Neural cell (in vitro differentiated cells): ENCODE measurements at regions not wholly inside any gene's neighbourhood (a gene's known extent, or its start where the extent isn't known, plus 50 kb on each side); places are given as distances from the start of the nearest gene placed in this dataset.

ENCODE experiments used
- H2AFZ ChIP-seq: fragments of 200-600, 300-800 bp; sonication (generic), shearing (Covaris generic); 2 replicates; pipeline ENCODE4 v1.6.0; 2014; ENCODE audit warnings: low read depth, mild to moderate bottlenecking, antibody characterized with exemption, low read length, moderate library complexity
- H3F3A ChIP-seq: fragments of 200-600 bp; shearing (Covaris generic); 2 replicates; pipeline ENCODE4 v1.6.1; 2016; ENCODE audit warnings: mild to moderate bottlenecking, moderate library complexity, mixed read lengths, antibody characterized with exemption, low read length; ENCODE audit not compliant: insufficient read depth, poor library complexity, severe bottlenecking
- H3K27ac ChIP-seq: fragments of 200-600, 300-800 bp; sonication (generic), shearing (Covaris generic); 2 replicates; pipeline ENCODE4 v1.5.1; 2014; ENCODE audit warnings: mild to moderate bottlenecking, low read length, moderate library complexity
- H3K27me3 ChIP-seq: fragments of 300-800, 200-600 bp; sonication (generic), shearing (Covaris generic); 2 replicates; pipeline ENCODE4 v1.6.0; 2014; ENCODE audit warnings: mild to moderate bottlenecking, low read depth, low read length, moderate library complexity; ENCODE audit not compliant: insufficient read depth
- H3K36me3 ChIP-seq: fragments of 300-800, 200-600 bp; sonication (generic), shearing (Covaris generic); 2 replicates; pipeline ENCODE4 v1.5.1; 2014; ENCODE audit warnings: mild to moderate bottlenecking, antibody characterized with exemption, low read length, moderate library complexity; ENCODE audit not compliant: insufficient read depth
- H3K4me2 ChIP-seq: fragments of 300-800, 200-600 bp; sonication (generic), shearing (Covaris generic); 2 replicates; pipeline ENCODE4 v1.6.0; 2014; ENCODE audit warnings: mild to moderate bottlenecking, low read length
- H3K4me3 ChIP-seq: fragments of 300-800, 200-600 bp; sonication (generic), shearing (Covaris generic); 2 replicates; pipeline ENCODE4 v1.5.1; 2014; ENCODE audit warnings: mild to moderate bottlenecking, low read length, moderate library complexity
- H3K79me2 ChIP-seq: fragments of 200-600 bp; shearing (Covaris generic); replicated peaks from 2 replicates; pipeline ENCODE4 v1.6.0; 2014; ENCODE audit warnings: mild to moderate bottlenecking, low read length, moderate library complexity; ENCODE audit not compliant: insufficient read depth
- H3K9ac ChIP-seq: fragments of 300-800, 200-600 bp; sonication (generic), shearing (Covaris generic); 2 replicates; pipeline ENCODE4 v1.6.1; 2016; ENCODE audit warnings: mild to moderate bottlenecking, low read length, mixed read lengths
- H3K9me2 ChIP-seq: fragments of 200-600 bp; shearing (Covaris generic); 2 replicates; pipeline ENCODE4 v1.6.1; 2016; ENCODE audit warnings: mild to moderate bottlenecking, low read length, mixed read lengths; ENCODE audit not compliant: insufficient read depth
- H3K9me3 ChIP-seq: fragments of 200-600, 300-800 bp; sonication (generic), shearing (Covaris generic); 2 replicates; pipeline ENCODE4 v1.6.1; 2016; ENCODE audit warnings: mild to moderate bottlenecking, mixed run types, low read length, moderate library complexity, mixed read lengths
- H4K20me1 ChIP-seq: fragments of 200-600 bp; shearing (Covaris generic); 2 replicates; pipeline ENCODE4 v1.6.1; 2016; ENCODE audit warnings: mild to moderate bottlenecking, mixed run types; ENCODE audit not compliant: insufficient read depth
- EP300 ChIP-seq: fragments of 450-650 bp; conservative IDR thresholded peaks from 2 replicates; pipeline ENCODE4 v1.6.1; 2014; ENCODE audit warnings: antibody characterized with exemption, mild to moderate bottlenecking, moderate library complexity; ENCODE audit not compliant: poor library complexity, severe bottlenecking
- EZH2 ChIP-seq: fragments of 200-600, 300-800 bp; shearing (Covaris generic), sonication (generic); IDR thresholded peaks from 2 replicates; pipeline ENCODE4 v1.6.1; 2014; ENCODE audit warnings: antibody characterized with exemption, low read length, borderline replicate concordance, mild to moderate bottlenecking; ENCODE audit not compliant: insufficient read depth, poor library complexity, severe bottlenecking
- MXI1 ChIP-seq: fragments of 450-650 bp; conservative IDR thresholded peaks from 2 replicates; pipeline ENCODE4 v1.6.1; 2014; ENCODE audit warnings: antibody characterized with exemption, mild to moderate bottlenecking; ENCODE audit not compliant: poor library complexity, severe bottlenecking
- POLR2AphosphoS5 ChIP-seq: IDR thresholded peaks from 2 replicates; pipeline ENCODE4 v1.6.1; 2012
- RAD21 ChIP-seq: fragments of 450-650 bp; conservative IDR thresholded peaks from 2 replicates; pipeline ENCODE4 v1.6.1; 2014; ENCODE audit warnings: antibody characterized with exemption, mild to moderate bottlenecking, moderate library complexity
- REST ChIP-seq: IDR thresholded peaks from 2 replicates; pipeline ENCODE4 v1.6.1; 2012; ENCODE audit warnings: borderline replicate concordance
- SMC3 ChIP-seq: fragments of 450-650 bp; conservative IDR thresholded peaks from 2 replicates; pipeline ENCODE4 v1.6.1; 2014; ENCODE audit warnings: antibody characterized with exemption, mild to moderate bottlenecking, moderate library complexity; ENCODE audit not compliant: poor library complexity
- TAF1 ChIP-seq: IDR thresholded peaks from 2 replicates; pipeline ENCODE4 v1.6.1; 2012; ENCODE audit warnings: low read depth
- TF ChIP-seq, protein P1 (sequence below): fragments of 450-650 bp; IDR thresholded peaks from 2 replicates; pipeline ENCODE4 v1.5.1; 2014; ENCODE audit warnings: antibody characterized with exemption, mild to moderate bottlenecking, moderate library complexity; ENCODE audit not compliant: poor library complexity, severe bottlenecking

- no peaks in the 10 kb centered on the region for H3F3A ChIP-seq
- H3K9ac ChIP-seq, result no peak overlapping the region
- H2AFZ ChIP-seq, result no peak overlapping the region
- H3K27me3 ChIP-seq, result no peaks in the 10 kb centered on the region
- H3K79me2 ChIP-seq, result no peaks in the 10 kb centered on the region
- no peaks in the 10 kb centered on the region for H3K9me3 ChIP-seq
- H3K4me3 ChIP-seq, result no peak overlapping the region
- H3K9me2 ChIP-seq, result no peaks in the 10 kb centered on the region
- no peaks in the 10 kb centered on the region for H4K20me1 ChIP-seq
- H3K4me2 ChIP-seq, result no peak overlapping the region
- TF ChIP-seq REST (no peak), EP300 (no peak), EZH2 (no peak), SMC3 (no peak), MXI1 (no peak)
- H3K36me3 ChIP-seq, result no peaks in the 10 kb centered on the region
- H3K27ac ChIP-seq, result no peak overlapping the region
These were observed 597.5 kb upstream of the ROBO2 start for GRCh38 chr3:76442374-76442915.

DNA sequence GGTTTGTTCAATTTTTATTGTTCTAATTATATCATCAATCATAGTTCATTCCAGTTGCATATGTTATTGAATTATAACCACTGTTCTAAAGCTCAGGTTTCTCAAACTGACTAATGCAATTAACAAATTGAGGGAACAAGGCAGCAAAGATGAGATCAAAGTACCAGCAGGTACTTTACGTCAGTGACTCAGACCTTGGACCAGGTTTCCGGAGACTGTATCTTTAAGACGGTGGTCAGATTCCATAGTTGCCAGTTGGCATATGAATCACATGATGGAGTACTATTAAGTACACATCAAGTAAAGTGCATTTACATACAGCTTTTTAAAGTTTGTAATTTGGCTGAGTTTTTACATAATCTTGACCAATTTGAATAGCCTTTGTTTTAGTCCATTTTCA lies 583.6 kb upstream of the ROBO2 start:
- Histone ChIP-seq H3K9me2 (no peaks in the 10 kb centered on the region), H2AFZ (no peak overlapping the region), H3K4me3 (no peak overlapping the region), H3K27me3 (no peaks in the 10 kb centered on the region), H4K20me1 (no peaks in the 10 kb centered on the region), H3K4me2 (no peak overlapping the region), H3K9me3 (no peaks in the 10 kb centered on the region), H3K27ac (no peak overlapping the region), H3F3A (no peaks in the 10 kb centered on the region), H3K36me3 (no peaks in the 10 kb centered on the region), H3K79me2 (no peaks in the 10 kb centered on the region), H3K9ac (no peak overlapping the region)
- no peak for TF ChIP-seq POLR2AphosphoS5
- TF ChIP-seq SMC3, result no peak
- no peak for TF ChIP-seq EZH2
- TF ChIP-seq, protein P1, sequence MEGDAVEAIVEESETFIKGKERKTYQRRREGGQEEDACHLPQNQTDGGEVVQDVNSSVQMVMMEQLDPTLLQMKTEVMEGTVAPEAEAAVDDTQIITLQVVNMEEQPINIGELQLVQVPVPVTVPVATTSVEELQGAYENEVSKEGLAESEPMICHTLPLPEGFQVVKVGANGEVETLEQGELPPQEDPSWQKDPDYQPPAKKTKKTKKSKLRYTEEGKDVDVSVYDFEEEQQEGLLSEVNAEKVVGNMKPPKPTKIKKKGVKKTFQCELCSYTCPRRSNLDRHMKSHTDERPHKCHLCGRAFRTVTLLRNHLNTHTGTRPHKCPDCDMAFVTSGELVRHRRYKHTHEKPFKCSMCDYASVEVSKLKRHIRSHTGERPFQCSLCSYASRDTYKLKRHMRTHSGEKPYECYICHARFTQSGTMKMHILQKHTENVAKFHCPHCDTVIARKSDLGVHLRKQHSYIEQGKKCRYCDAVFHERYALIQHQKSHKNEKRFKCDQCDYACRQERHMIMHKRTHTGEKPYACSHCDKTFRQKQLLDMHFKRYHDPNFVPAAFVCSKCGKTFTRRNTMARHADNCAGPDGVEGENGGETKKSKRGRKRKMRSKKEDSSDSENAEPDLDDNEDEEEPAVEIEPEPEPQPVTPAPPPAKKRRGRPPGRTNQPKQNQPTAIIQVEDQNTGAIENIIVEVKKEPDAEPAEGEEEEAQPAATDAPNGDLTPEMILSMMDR, result no peak
- TF ChIP-seq REST, result no peak
- TF ChIP-seq MXI1, result no peak
- no peak for TF ChIP-seq EP300
- TF ChIP-seq TAF1, result no peak
- TF ChIP-seq RAD21, result no peak
